Astrocyte of the spinal cord (primary cell): ENCODE measurements at regions not wholly inside any gene's neighbourhood (a gene's known extent, or its start where the extent isn't known, plus 50 kb on each side); places are given as distances from the start of the nearest gene placed in this dataset.

Source experiments
- DNase-seq: peaks from one replicate; pipeline ENCODE4 v3.0.0; 2011; ENCODE audit warnings: low read depth, low spot score
- H3K4me3 ChIP-seq: 2 replicates; pipeline ENCODE4 v1.5.1; 2011; ENCODE audit warnings: low read depth, mild to moderate bottlenecking, low read length, moderate library complexity
- in situ Hi-C: cut with HindIII; loops from 2 replicates; pipeline ENCODE4 v1.10.0; 2017; ENCODE audit warnings: low sequenced_read_pairs
- TF ChIP-seq, protein P1 (sequence below): IDR thresholded peaks from 2 replicates; pipeline ENCODE4 v1.5.1; 2012; ENCODE audit warnings: low read depth, mild to moderate bottlenecking, low read length, inconsistent platforms

DNA sequence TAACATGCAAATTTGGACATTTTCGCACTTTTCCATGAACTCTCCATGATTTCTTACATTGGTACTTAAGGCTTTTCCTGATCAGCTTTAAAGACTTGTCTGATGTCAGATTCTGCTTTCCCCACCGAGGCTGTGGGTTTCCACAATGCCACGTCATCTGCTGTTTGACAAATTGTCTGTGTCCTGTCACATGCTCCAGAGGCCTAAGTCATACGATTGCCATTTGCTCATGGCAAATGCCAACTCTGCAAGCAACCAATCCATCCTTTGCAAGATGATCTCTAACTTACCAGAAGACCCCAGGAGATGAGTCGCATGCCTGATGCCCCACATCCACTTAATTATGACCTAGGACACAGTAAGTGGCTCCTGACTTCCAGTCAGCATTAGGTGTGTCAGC, 556.5 kb downstream of the BMP2 start:
- in situ Hi-C loops, result no loop called here
- TF ChIP-seq, protein P1, sequence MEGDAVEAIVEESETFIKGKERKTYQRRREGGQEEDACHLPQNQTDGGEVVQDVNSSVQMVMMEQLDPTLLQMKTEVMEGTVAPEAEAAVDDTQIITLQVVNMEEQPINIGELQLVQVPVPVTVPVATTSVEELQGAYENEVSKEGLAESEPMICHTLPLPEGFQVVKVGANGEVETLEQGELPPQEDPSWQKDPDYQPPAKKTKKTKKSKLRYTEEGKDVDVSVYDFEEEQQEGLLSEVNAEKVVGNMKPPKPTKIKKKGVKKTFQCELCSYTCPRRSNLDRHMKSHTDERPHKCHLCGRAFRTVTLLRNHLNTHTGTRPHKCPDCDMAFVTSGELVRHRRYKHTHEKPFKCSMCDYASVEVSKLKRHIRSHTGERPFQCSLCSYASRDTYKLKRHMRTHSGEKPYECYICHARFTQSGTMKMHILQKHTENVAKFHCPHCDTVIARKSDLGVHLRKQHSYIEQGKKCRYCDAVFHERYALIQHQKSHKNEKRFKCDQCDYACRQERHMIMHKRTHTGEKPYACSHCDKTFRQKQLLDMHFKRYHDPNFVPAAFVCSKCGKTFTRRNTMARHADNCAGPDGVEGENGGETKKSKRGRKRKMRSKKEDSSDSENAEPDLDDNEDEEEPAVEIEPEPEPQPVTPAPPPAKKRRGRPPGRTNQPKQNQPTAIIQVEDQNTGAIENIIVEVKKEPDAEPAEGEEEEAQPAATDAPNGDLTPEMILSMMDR, result no peak
- H3K4me3 ChIP-seq, result no peak overlapping the region
- DNase-seq, result no peak

DNA sequence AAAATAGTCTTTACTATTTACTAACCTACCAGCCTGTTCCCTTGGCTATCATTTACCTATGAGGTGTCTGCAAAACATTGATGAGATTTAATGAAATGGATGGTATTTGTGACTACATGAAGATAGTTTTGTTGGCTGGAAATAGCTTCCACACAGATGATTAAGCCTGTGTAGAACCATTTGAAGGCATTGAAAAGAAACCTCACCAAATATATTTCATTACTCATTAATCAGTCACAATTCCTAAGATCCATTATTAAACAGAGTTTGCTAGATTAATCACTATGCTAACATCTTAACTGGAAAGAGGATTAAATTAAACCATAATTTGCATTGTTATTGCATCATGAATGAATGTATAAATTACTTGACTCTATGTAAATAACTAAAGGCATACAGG, 560.3 kb downstream of the BMP2 start:
- no peak for DNase-seq
- TF ChIP-seq, protein P1, result no peak
- no peak overlapping the region for H3K4me3 ChIP-seq
- in situ Hi-C loops, result no loop called here

DNA sequence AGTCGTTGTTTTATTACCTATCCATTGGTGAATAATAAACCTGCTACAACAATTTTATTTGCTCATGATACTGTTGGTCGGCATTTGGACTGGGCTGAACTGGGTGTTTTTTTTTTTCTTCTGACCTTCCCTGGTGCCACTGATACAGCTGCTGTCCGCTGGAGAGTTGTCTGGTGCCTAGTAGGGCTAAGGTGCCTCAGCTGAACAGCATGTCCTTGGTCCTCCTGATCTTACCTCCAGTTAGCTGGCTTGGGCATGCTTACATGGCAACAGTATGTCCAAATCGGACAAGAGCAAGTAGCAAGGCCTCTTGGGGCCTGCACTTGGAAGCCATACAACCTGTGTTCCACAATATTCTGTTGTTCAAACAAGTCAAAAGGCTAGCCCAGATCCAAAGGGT, 563.4 kb downstream of the BMP2 start:
- TF ChIP-seq, protein P1, result no peak
- in situ Hi-C loops, result no loop called here
- H3K4me3 ChIP-seq, result no peak overlapping the region
- no peak for DNase-seq

DNA sequence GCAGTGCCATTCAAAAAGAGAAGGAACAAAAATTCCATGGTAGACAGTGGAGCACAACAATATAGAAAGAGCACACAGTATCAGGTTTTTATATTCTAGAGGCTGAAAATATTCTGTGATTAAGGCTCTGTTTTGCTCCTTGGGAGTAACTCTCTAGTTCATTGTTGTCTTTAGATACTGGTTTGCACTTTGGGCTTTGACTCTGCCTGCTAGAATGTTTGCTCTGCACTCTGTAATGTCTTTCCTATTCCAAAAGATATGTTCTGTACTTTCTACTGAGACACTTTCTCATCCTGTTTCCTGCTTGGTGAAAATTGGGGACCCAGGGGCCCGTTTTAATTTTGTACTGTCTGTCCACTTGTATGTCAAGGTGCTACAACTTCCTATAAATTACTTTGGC, 564.7 kb downstream of the BMP2 start:
- no peak overlapping the region for H3K4me3 ChIP-seq
- TF ChIP-seq, protein P1, result no peak
- no peak for DNase-seq
- in situ Hi-C loops, result no loop called here

DNA sequence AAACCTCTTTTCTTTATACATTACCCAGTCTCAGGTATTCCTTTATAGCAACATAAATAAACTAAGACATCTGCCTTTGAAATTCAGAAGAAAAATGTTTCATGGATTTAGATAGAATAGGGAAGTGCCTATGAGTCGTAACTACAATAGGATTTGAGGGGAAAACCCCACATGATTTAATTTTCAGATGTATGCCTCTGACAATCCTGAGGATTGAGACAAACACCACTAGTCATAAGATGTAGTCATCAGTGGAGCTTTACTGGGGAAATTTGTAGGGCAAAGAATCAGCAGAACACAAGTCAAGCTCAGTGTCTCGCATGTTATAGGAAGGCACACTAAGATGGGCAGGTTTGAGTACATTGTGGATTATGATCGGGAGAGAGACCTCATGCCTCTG, 566.4 kb downstream of the BMP2 start:
- DNase-seq, result no peak
- TF ChIP-seq, protein P1, result no peak
- in situ Hi-C loops, result no loop called here
- H3K4me3 ChIP-seq, result no peak overlapping the region

DNA sequence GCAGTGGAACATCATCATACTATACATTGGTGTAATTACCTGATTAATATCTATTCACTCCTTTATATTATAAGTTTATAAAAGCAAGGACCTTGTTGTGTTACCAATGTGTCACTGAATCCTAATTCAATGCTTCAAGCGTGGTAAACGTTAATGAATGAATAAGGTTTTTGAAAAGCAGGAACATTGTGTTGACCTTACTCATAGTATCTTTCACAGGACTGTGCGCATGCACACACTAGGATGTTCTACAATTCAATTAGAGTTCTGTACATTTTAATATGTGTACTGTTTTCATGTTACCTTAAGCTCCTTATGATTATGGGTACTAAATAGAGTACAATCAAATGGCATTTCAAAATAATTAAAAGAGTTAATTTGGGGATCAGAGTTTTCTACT, 578.5 kb downstream of the BMP2 start:
- TF ChIP-seq, protein P1, result no peak
- no peak for DNase-seq
- H3K4me3 ChIP-seq, result no peak overlapping the region
- in situ Hi-C loops, result no loop called here

DNA sequence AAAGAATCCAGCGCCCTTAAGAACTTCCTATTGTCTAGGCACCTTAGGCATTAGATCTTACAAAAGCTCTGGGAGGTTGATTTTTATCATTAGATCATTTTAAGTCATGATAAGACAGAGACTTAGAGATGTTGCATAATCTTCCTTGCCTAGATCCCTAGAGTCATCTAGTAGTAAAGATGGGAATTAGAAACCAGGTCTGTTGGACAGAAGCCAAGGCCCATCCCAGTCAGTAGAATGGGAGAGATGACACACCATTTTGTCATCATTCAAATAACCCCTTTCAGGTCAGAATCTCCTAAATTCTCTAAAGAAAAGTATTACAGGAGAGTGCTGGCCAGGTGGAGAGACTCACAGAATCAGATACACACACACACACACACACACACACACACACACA, 579.1 kb downstream of the BMP2 start:
- in situ Hi-C loops, result no loop called here
- TF ChIP-seq, protein P1, result no peak
- DNase-seq, result no peak

More for the DNA sequence above, 579.1 kb downstream of the BMP2 start:
- no peak overlapping the region for H3K4me3 ChIP-seq
